Ishikawa (cell line): ENCODE measurements at regions not wholly inside any gene's neighbourhood (a gene's known extent, or its start where the extent isn't known, plus 50 kb on each side); places are given as distances from the start of the nearest gene placed in this dataset.

Experiments used
- CEBPB ChIP-seq: IDR thresholded peaks from 2 replicates; pipeline ENCODE4 v1.6.1; 2012
- CREB1 ChIP-seq: IDR thresholded peaks from 2 replicates; pipeline ENCODE4 v1.6.1; 2012; ENCODE audit warnings: low read depth
- EGR1 ChIP-seq: IDR thresholded peaks from 2 replicates; pipeline ENCODE4 v1.6.1; 2012
- EP300 ChIP-seq: IDR thresholded peaks from 2 replicates; pipeline ENCODE4 v1.6.1; 2012; ENCODE audit warnings: borderline replicate concordance
- FOXM1 ChIP-seq: IDR thresholded peaks from 2 replicates; pipeline ENCODE4 v1.6.1; 2012; ENCODE audit warnings: low read depth, borderline replicate concordance
- NFIC ChIP-seq: IDR thresholded peaks from 2 replicates; pipeline ENCODE4 v1.6.1; 2012
- RAD21 ChIP-seq: IDR thresholded peaks from 2 replicates; pipeline ENCODE4 v1.6.1; 2012; ENCODE audit warnings: low read depth
- REST ChIP-seq: IDR thresholded peaks from 2 replicates; pipeline ENCODE4 v1.6.1; 2012; ENCODE audit warnings: low read depth, mild to moderate bottlenecking
- TAF1 ChIP-seq: IDR thresholded peaks from 2 replicates; pipeline ENCODE4 v1.6.1; 2012; ENCODE audit warnings: low read depth, mild to moderate bottlenecking
- TCF12 ChIP-seq: IDR thresholded peaks from 2 replicates; pipeline ENCODE4 v1.6.1; 2012; ENCODE audit warnings: low read depth
- TEAD4 ChIP-seq: IDR thresholded peaks from 2 replicates; pipeline ENCODE4 v1.6.1; 2012
- YY1 ChIP-seq: IDR thresholded peaks from 2 replicates; pipeline ENCODE4 v1.6.1; 2012; ENCODE audit warnings: low read depth
- ZBTB7A ChIP-seq: IDR thresholded peaks from 2 replicates; pipeline ENCODE4 v1.6.1; 2012; ENCODE audit warnings: low read depth
- TF ChIP-seq, protein P1 (sequence below): IDR thresholded peaks from 2 replicates; pipeline ENCODE4 v1.6.1; 2012
- TF ChIP-seq, protein P2 (sequence below): IDR thresholded peaks from 2 replicates; pipeline ENCODE4 v1.6.1; 2012

DNA sequence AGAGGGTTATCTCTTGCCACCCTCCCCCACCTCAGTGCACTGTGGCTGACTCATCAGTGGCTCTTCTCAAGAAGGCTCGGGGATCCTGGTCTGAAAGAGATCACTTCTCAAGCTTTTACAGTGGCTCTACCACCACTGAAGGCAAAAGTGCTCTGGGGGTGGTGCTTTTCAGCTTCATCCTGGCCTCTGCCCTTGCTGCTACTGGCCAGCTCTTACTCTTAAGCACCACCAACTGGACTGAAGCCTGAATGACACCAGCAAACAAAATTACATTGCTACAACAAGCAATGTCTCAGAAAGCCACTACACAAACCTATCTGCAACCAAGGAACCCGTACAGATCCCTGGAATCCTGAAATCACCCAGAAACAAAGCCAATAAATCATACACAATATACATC lies 402.1 kb downstream of the EPHA7 start:
- TF ChIP-seq RAD21 (peak; percentile 32), TEAD4 (no peak)

DNA sequence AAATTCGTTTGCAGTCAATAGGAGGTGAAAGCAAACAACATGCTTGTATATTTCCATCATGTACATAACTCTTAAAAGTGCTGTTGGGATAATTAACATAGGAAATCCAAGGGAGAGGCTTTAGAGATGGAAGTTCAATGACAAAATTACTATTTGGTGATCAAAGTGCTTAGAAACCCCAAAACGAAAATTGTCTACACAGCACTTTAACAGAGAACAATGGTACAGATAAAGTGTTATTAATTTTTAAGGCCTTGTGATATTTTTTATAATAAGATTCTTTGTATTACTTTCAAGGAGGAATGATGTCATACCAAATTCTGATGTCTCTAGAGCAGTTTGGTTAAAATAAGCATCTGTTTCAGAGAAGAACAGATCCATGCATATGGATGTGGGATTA lies 406.3 kb downstream of the EPHA7 start:
- no peak for TF ChIP-seq NFIC
- TF ChIP-seq FOXM1: no peak
- no peak for TF ChIP-seq ZBTB7A
- TF ChIP-seq CEBPB: no peak
- TF ChIP-seq TAF1: no peak
- no peak for TF ChIP-seq EP300
- no peak for TF ChIP-seq TEAD4
- no peak for TF ChIP-seq REST
- no peak for TF ChIP-seq TCF12

DNA sequence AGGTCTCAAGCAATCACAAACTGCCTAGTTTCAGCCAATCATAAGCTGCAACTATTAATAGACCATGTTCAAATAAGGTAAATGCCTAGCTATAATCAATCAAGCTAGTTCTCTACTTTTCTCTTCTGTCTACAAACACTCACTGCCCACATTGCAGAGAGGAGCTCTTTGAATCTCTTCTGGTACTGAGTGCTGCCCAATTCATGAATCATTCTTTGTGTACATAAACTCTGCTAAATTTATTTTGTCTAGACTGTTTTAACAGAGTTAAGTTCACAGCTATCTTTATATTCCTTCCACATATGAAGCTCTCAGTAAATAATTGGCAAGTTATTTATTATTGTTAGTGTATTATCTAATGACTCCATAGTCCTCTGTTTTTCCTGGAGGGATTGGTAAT lies 411.0 kb downstream of the EPHA7 start:
- TF ChIP-seq TAF1 (no peak), CREB1 (no peak), TEAD4 (no peak), ZBTB7A (no peak), TCF12 (no peak), EP300 (no peak), RAD21 (no peak), YY1 (no peak), NFIC (no peak), EGR1 (no peak), REST (no peak), CEBPB (no peak)
- TF ChIP-seq, protein P1, sequence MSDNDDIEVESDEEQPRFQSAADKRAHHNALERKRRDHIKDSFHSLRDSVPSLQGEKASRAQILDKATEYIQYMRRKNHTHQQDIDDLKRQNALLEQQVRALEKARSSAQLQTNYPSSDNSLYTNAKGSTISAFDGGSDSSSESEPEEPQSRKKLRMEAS: no peak
- TF ChIP-seq, protein P2, sequence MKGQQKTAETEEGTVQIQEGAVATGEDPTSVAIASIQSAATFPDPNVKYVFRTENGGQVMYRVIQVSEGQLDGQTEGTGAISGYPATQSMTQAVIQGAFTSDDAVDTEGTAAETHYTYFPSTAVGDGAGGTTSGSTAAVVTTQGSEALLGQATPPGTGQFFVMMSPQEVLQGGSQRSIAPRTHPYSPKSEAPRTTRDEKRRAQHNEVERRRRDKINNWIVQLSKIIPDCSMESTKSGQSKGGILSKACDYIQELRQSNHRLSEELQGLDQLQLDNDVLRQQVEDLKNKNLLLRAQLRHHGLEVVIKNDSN: no peak

DNA sequence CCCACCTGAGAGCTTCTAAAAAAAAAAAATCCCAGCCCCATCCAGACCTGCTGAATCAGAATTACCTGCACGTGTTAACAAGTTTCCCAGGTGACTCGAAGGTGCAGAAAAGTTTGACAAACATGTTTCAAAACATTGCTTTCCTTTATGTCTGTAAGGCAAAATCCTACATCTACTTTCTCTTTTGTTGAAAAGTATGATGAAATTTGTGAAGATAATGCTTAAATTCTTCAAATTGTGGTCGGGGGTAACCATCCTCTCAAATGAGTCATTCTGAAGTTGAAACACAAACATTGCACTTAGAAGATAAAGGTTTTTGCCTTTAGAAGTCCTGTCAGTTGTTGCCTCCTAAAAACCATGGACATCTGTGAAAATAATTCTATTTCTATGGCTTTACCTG lies 429.7 kb downstream of the EPHA7 start:
- TF ChIP-seq EP300 (no peak), YY1 (no peak), REST (no peak)

DNA sequence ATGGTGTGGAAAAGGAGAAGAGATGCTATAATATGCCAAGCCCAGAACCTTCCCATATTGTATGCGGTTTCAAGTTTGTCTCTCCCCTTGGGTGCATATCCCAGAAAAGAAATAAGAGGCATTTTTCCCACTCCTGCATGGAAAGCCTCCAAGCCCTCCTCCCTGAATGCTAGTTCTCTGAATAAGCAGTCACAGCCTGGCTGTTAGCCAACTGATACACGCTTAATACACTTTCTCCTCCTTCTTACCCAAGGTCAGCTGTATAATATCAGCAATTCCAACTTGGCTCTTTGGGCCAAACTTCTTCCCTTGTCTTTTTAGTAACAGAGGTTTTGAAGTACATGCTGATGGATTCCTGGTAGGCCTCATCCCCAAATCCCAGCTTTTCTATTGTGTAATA lies 440.1 kb downstream of the EPHA7 start:
- TF ChIP-seq YY1 (no peak), CREB1 (no peak), TEAD4 (no peak), NFIC (no peak), REST (no peak), EP300 (no peak), TAF1 (no peak), TCF12 (no peak), RAD21 (no peak)
